ENCODE measurements at regions not wholly inside any gene's neighbourhood (a gene's known extent, or its start where the extent isn't known, plus 50 kb on each side); places are given as distances from the start of the nearest gene placed in this dataset.
"Not testable (repeated sequence)": the region's sequence is repeated elsewhere in the genome, so short reads cannot be mapped to it uniquely, and the experiment has no call there.

GRCh38 chr7:67618556-67619162 lies 622.0 kb downstream of the TYW1 start:
- ATAC-seq: no peak
- DNase-seq: no peak
- Mint-ChIP-seq H3K27ac (no peak overlapping the region), H3K27me3 (peaks cover 11% of the 10 kb centered on the region), H3K4me1 (no peaks in the 10 kb centered on the region), H3K4me3 (no peak overlapping the region), H3K9me3 (peaks cover 0 to 8% of the 10 kb centered on the region in 2 donors)

- Mint-ChIP-seq H3K27ac (no peak overlapping the region), H3K4me3 (no peak overlapping the region), H3K9me3 (peaks cover 0 to 8% of the 10 kb centered on the region in 2 donors), H3K4me1 (no peaks in the 10 kb centered on the region), H3K27me3 (peaks cover 12% of the 10 kb centered on the region)
- DNase-seq (no peak), ATAC-seq (no peak)
Observed at GRCh38 chr7:67619175-67619574, 622.5 kb downstream of the TYW1 start.

GRCh38 chr7:67620216-67620933 lies 623.7 kb downstream of the TYW1 start:
- Mint-ChIP-seq H3K27me3 (peaks cover 18% of the 10 kb centered on the region), H3K4me3 (no peak overlapping the region), H3K9me3 (peaks cover 0 to 8% of the 10 kb centered on the region in 2 donors), H3K27ac (peak overlapping the region in 1 of 2 donors; percentile 55), H3K4me1 (no peaks in the 10 kb centered on the region)
- DNase-seq (no peak), ATAC-seq (no peak)

GRCh38 chr7:67621704-67622103 lies 625.1 kb downstream of the TYW1 start:
- Mint-ChIP-seq H3K9me3 (no peaks in the 10 kb centered on the region), H3K4me3 (no peak overlapping the region), H3K27me3 (peaks cover 18% of the 10 kb centered on the region), H3K4me1 (no peaks in the 10 kb centered on the region), H3K27ac (no peak overlapping the region)
- DNase-seq: no peak
- no peak for ATAC-seq

GRCh38 chr7:67625257-67625737 lies 628.7 kb downstream of the TYW1 start:
- peaks cover 0 to 6% of the 10 kb centered on the region in 2 donors for H3K9me3 Mint-ChIP-seq
- H3K4me3 Mint-ChIP-seq: no peak overlapping the region
- H3K27ac Mint-ChIP-seq: no peak overlapping the region
- peaks cover 14% of the 10 kb centered on the region for H3K27me3 Mint-ChIP-seq
- peak; percentile 27 to 30 for DNase-seq
- no peak for ATAC-seq
- H3K4me1 Mint-ChIP-seq: no peaks in the 10 kb centered on the region

- H3K27ac Mint-ChIP-seq: no peak overlapping the region
- no peaks in the 10 kb centered on the region for H3K4me1 Mint-ChIP-seq
- no peak overlapping the region for H3K4me3 Mint-ChIP-seq
- peaks cover 5 to 11% of the 10 kb centered on the region in 2 donors for H3K9me3 Mint-ChIP-seq
- DNase-seq (no peak), ATAC-seq (no peak)
- H3K27me3 Mint-ChIP-seq: no peaks in the 10 kb centered on the region
Observed at GRCh38 chr7:67631476-67631875, 634.8 kb downstream of the TYW1 start.

- H3K9me3 Mint-ChIP-seq: peaks cover 5% of the 10 kb centered on the region in 2 donors
- ATAC-seq (no peak), DNase-seq (no peak)
- H3K4me1 Mint-ChIP-seq: no peaks in the 10 kb centered on the region
- no peak overlapping the region for H3K27ac Mint-ChIP-seq
- no peaks in the 10 kb centered on the region for H3K27me3 Mint-ChIP-seq
- no peak overlapping the region for H3K4me3 Mint-ChIP-seq
Observed at GRCh38 chr7:67635271-67635670, 638.6 kb downstream of the TYW1 start.

- H3K4me3 Mint-ChIP-seq: no peak overlapping the region
- ATAC-seq (no peak), DNase-seq (no peak)
- H3K27me3 Mint-ChIP-seq: no peaks in the 10 kb centered on the region
- no peak overlapping the region for H3K27ac Mint-ChIP-seq
- H3K4me1 Mint-ChIP-seq: no peaks in the 10 kb centered on the region
- peaks cover 5% of the 10 kb centered on the region in 2 donors for H3K9me3 Mint-ChIP-seq
Observed at GRCh38 chr7:67636348-67637022, 639.9 kb downstream of the TYW1 start.

- no peaks in the 10 kb centered on the region for H3K4me1 Mint-ChIP-seq
- ATAC-seq (no peak), DNase-seq (no peak)
- H3K9me3 Mint-ChIP-seq: peaks cover 5% of the 10 kb centered on the region in 2 donors
- H3K27me3 Mint-ChIP-seq: no peaks in the 10 kb centered on the region
- H3K4me3 Mint-ChIP-seq: no peak overlapping the region
- no peak overlapping the region for H3K27ac Mint-ChIP-seq
Observed at GRCh38 chr7:67637023-67637358, 640.4 kb downstream of the TYW1 start.

- H3K4me3 Mint-ChIP-seq, DNase-seq, H3K27me3 Mint-ChIP-seq, H3K4me1 Mint-ChIP-seq, H3K9me3 Mint-ChIP-seq, ATAC-seq: not testable (repeated sequence)
- peak overlapping the region in 1 of 2 donors; percentile 43 for H3K27ac Mint-ChIP-seq
Observed at GRCh38 chr7:67642542-67642941, 645.9 kb downstream of the TYW1 start.

GRCh38 chr7:67644151-67644550 lies 647.5 kb downstream of the TYW1 start:
- no peak for ATAC-seq
- no peak overlapping the region for H3K4me3 Mint-ChIP-seq
- no peaks in the 10 kb centered on the region for H3K27me3 Mint-ChIP-seq
- no peaks in the 10 kb centered on the region for H3K4me1 Mint-ChIP-seq
- H3K27ac Mint-ChIP-seq: no peak overlapping the region
- no peak for DNase-seq
- H3K9me3 Mint-ChIP-seq: peaks cover 5 to 12% of the 10 kb centered on the region in 2 donors

GRCh38 chr7:67652937-67653336 lies 656.3 kb downstream of the TYW1 start:
- H3K4me3 Mint-ChIP-seq: no peak overlapping the region
- no peak overlapping the region for H3K27ac Mint-ChIP-seq
- ATAC-seq (no peak), DNase-seq (no peak)
- no peaks in the 10 kb centered on the region for H3K4me1 Mint-ChIP-seq
- H3K27me3 Mint-ChIP-seq: no peaks in the 10 kb centered on the region
- peaks cover 5 to 18% of the 10 kb centered on the region in 2 donors for H3K9me3 Mint-ChIP-seq

- Mint-ChIP-seq H3K4me3 (no peak overlapping the region), H3K27ac (no peak overlapping the region), H3K9me3 (peaks cover 1 to 13% of the 10 kb centered on the region in 2 donors), H3K27me3 (no peaks in the 10 kb centered on the region), H3K4me1 (no peaks in the 10 kb centered on the region)
- ATAC-seq (no peak), DNase-seq (no peak)
Observed at GRCh38 chr7:67653856-67654454, 657.3 kb downstream of the TYW1 start.

- Mint-ChIP-seq H3K4me1 (no peaks in the 10 kb centered on the region), H3K4me3 (no peak overlapping the region), H3K27ac (no peak overlapping the region), H3K27me3 (no peaks in the 10 kb centered on the region), H3K9me3 (peaks cover 0 to 10% of the 10 kb centered on the region in 2 donors)
- ATAC-seq (no peak), DNase-seq (no peak)
Observed at GRCh38 chr7:67654642-67655041, 658.0 kb downstream of the TYW1 start.

- no peak overlapping the region for H3K4me3 Mint-ChIP-seq
- no peak for ATAC-seq
- H3K27me3 Mint-ChIP-seq: no peaks in the 10 kb centered on the region
- H3K27ac Mint-ChIP-seq: no peak overlapping the region
- H3K9me3 Mint-ChIP-seq: peaks cover 0 to 10% of the 10 kb centered on the region in 2 donors
- no peaks in the 10 kb centered on the region for H3K4me1 Mint-ChIP-seq
- no peak for DNase-seq
Observed at GRCh38 chr7:67655168-67655567, 658.5 kb downstream of the TYW1 start.

GRCh38 chr7:67659091-67659490 lies 662.5 kb downstream of the TYW1 start:
- Mint-ChIP-seq H3K9me3 (peaks cover 5 to 10% of the 10 kb centered on the region in 2 donors), H3K4me1 (no peaks in the 10 kb centered on the region), H3K4me3 (no peak overlapping the region), H3K27ac (no peak overlapping the region), H3K27me3 (no peaks in the 10 kb centered on the region)
- DNase-seq (no peak), ATAC-seq (no peak)

Data from stimulated activated naive CD8-positive, alpha-beta T cell treated with anti-CD3 and anti-CD28 coated beads, Interleukin-15, amount 100 ng/mL, for 72 hours (primary cell).